ENCODE measurements at regions not wholly inside any gene's neighbourhood (a gene's known extent, or its start where the extent isn't known, plus 50 kb on each side); places are given as distances from the start of the nearest gene placed in this dataset.

DNA sequence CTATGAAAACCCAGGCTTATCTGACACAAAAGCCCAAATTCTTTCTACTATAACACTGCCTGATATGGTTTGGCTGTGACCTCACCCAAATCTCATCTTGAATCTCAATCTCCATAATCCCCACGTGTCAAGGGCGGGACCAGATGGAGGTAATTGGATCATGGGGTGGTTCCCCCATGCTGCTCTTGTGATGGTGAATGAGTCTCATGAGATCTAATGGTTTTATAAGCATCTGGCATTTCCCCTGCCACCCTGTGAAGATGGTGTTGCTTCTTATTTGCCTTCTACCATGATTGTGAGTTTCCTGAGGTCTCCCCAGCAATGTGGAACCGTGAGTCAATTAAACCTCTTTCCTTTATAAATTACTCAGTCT, 123.3 kb upstream of the USP24 start:
- no peak overlapping the region for H3K4me3 Mint-ChIP-seq
- peaks cover 6% of the 10 kb centered on the region for H3K27me3 Mint-ChIP-seq
- H3K4me1 Mint-ChIP-seq: peaks cover 3% of the 10 kb centered on the region
- peaks cover 1% of the 10 kb centered on the region for H3K36me3 Mint-ChIP-seq (ENCODE audit: low read depth)
- ChIA-PET POLR2A (no interaction called here), CTCF (interaction anchor here (1.1 to 1.4 kb wide), 4 partner anchors 12 to 195 kb away, joined by 3 to 5 read pairs (median 4); no protein-coding TSS in a partner anchor)
- no peak overlapping the region for H3K27ac Mint-ChIP-seq
- H3K9me3 Mint-ChIP-seq: peaks cover 4% of the 10 kb centered on the region
- DNase-seq: no peak

- H3K36me3 Mint-ChIP-seq (ENCODE audit: low read depth): peaks cover 1% of the 10 kb centered on the region
- H3K27ac Mint-ChIP-seq: peak overlapping the region; percentile 27
- POLR2A ChIA-PET: no interaction called here
- peak; percentile 29 for DNase-seq
- peaks cover 5% of the 10 kb centered on the region for H3K4me1 Mint-ChIP-seq
- peaks cover 6% of the 10 kb centered on the region for H3K27me3 Mint-ChIP-seq
- CTCF ChIA-PET: interaction anchor here (1.0 to 1.4 kb wide), 5 partner anchors 11 to 194 kb away, joined by 3 to 5 read pairs (median 3); no protein-coding TSS in a partner anchor
- peaks cover 4% of the 10 kb centered on the region for H3K9me3 Mint-ChIP-seq
- H3K4me3 Mint-ChIP-seq: no peak overlapping the region
These were observed 122.8 kb upstream of the USP24 start for GRCh38 chr1:55337801-55338447.

DNA sequence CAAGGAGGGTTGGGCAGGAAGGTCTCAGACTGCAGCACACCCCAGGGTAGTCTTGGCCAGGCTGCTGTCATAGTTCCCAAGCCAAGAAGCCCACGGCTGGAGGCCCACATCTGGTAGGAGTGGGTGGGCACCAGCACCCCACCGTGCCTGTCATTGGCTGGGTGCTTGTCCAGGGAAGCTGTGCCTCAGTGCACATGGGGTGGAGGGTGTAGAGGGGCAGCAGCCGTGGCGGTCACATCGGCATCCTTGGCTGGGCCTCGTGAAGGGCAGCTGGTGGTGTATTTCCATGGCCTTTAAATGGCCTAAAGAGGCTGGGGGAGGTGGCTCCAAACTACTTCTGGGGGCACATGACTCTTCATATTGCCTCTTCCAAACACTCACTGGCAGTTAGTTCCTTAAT, 119.6 kb upstream of the USP24 start:
- H3K27me3 Mint-ChIP-seq: peaks cover under 1% of the 10 kb centered on the region
- POLR2A ChIA-PET: no interaction called here
- H3K4me1 Mint-ChIP-seq: peaks cover 5% of the 10 kb centered on the region
- CTCF ChIA-PET: interaction anchor here (1.1 kb wide), 1 partner anchor 47 kb away, joined by 3 read pairs; no protein-coding TSS in a partner anchor
- H3K4me3 Mint-ChIP-seq: no peak overlapping the region
- H3K9me3 Mint-ChIP-seq: no peaks in the 10 kb centered on the region
- no peak for DNase-seq
- no peak overlapping the region for H3K27ac Mint-ChIP-seq
- H3K36me3 Mint-ChIP-seq (ENCODE audit: low read depth): no peaks in the 10 kb centered on the region

DNA sequence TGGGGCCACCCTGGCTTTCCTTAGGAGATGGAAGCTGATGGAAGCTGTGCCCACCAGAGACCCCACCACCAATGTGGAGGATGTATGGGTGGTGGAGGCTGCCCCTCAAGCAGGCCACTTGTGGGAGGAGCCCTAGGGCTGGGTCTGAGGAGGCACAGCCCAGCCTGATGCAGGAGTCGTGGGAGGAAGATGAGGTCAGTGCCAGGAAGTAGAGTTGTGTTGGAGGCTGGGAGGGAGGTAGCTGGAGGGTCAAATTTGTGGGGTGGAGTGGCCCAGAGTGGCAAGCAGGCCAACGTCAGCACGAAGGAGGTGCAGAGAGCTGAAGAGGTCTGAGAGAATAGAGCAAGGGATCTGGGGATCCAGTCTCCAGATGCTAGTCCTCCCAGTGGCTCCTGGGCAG, 119.0 kb upstream of the USP24 start:
- CTCF ChIA-PET: interaction anchor here (1.1 kb wide), 1 partner anchor 46 kb away, joined by 3 read pairs; no protein-coding TSS in a partner anchor

DNA sequence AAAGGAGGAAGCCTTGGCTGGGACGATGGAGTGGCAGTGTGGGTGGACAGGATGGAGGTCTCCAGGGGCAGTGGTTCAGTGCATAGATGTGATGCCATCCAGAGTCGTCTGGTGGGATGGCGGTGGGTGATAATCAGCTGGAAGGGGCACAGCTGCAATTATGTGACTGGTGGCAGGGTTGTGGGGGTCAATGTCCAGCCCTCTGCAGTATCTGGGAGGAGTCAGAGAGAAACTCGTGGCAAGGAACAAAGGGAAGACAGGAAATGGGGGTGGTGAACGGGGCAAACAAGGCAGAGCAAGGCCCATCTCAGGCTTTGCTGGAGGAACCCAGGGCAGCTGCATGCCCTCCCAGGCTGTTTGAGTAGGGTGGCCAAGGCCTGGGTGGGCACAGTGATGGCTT, 118.3 kb upstream of the USP24 start:
- Mint-ChIP-seq H3K4me3 (no peak overlapping the region), H3K27ac (no peak overlapping the region), H3K4me1 (peaks cover 5% of the 10 kb centered on the region), H3K9me3 (no peaks in the 10 kb centered on the region), H3K36me3 (ENCODE audit: low read depth) (no peaks in the 10 kb centered on the region), H3K27me3 (no peaks in the 10 kb centered on the region)
- DNase-seq: no peak
- POLR2A ChIA-PET: no interaction called here
- CTCF ChIA-PET: no interaction called here

More for the DNA sequence above, 119.0 kb upstream of the USP24 start:
- H3K27ac Mint-ChIP-seq: no peak overlapping the region
- POLR2A ChIA-PET: no interaction called here
- H3K9me3 Mint-ChIP-seq: no peaks in the 10 kb centered on the region
- H3K4me3 Mint-ChIP-seq: no peak overlapping the region
- no peaks in the 10 kb centered on the region for H3K36me3 Mint-ChIP-seq (ENCODE audit: low read depth)
- DNase-seq: no peak
- H3K27me3 Mint-ChIP-seq: no peaks in the 10 kb centered on the region
- H3K4me1 Mint-ChIP-seq: peaks cover 5% of the 10 kb centered on the region

GRCh38 chr1:55331351-55331750, 116.2 kb upstream of the USP24 start:
- Mint-ChIP-seq H3K27me3 (peaks cover 2% of the 10 kb centered on the region), H3K4me3 (no peak overlapping the region), H3K27ac (no peak overlapping the region), H3K4me1 (peaks cover 5% of the 10 kb centered on the region), H3K36me3 (ENCODE audit: low read depth) (no peaks in the 10 kb centered on the region), H3K9me3 (no peaks in the 10 kb centered on the region)
- ChIA-PET CTCF (interaction anchor here (0.6 kb wide), 1 partner anchor 26 kb away, joined by 3 read pairs; no protein-coding TSS in a partner anchor), POLR2A (no interaction called here)
- DNase-seq: no peak

GRCh38 chr1:55329808-55330432, 114.8 kb upstream of the USP24 start:
- Mint-ChIP-seq H3K27ac (no peak overlapping the region), H3K27me3 (peaks cover 3% of the 10 kb centered on the region), H3K36me3 (ENCODE audit: low read depth) (no peaks in the 10 kb centered on the region), H3K9me3 (no peaks in the 10 kb centered on the region), H3K4me3 (no peak overlapping the region), H3K4me1 (peaks cover 5% of the 10 kb centered on the region)
- POLR2A ChIA-PET: no interaction called here
- CTCF ChIA-PET: no interaction called here
- DNase-seq: no peak

DNA sequence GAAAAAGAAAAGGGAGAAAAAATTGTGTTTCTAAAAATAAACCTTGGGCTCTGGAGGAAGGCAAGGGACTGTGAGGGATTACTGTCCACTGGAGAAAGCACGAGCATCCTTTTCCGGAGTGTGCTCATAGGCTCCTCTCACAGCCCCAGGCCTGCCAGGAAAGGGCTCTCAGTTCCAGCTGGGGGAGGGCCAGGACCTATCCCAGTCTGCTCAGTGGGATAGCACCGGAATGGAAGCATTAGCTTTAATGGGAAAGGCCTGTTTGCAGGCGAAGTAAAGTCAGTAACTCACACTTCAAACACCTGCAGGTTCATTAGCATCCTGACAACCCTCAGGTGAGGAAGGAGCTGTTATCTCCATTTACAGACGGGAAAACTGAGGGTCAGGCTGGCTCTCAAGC, 113.9 kb upstream of the USP24 start:
- Mint-ChIP-seq H3K9me3 (no peaks in the 10 kb centered on the region), H3K27me3 (peaks cover 3% of the 10 kb centered on the region), H3K27ac (no peak overlapping the region), H3K4me3 (no peak overlapping the region), H3K4me1 (peaks cover 3% of the 10 kb centered on the region), H3K36me3 (ENCODE audit: low read depth) (no peaks in the 10 kb centered on the region)
- ChIA-PET CTCF (no interaction called here), POLR2A (no interaction called here)
- no peak for DNase-seq

- Mint-ChIP-seq H3K27ac (no peak overlapping the region), H3K4me3 (no peak overlapping the region), H3K36me3 (ENCODE audit: low read depth) (no peaks in the 10 kb centered on the region), H3K4me1 (no peaks in the 10 kb centered on the region), H3K9me3 (no peaks in the 10 kb centered on the region), H3K27me3 (peaks cover 3% of the 10 kb centered on the region)
- ChIA-PET POLR2A (no interaction called here), CTCF (interaction anchor here (0.7 to 1.8 kb wide), 4 partner anchors 11 to 490 kb away, joined by 3 to 5 read pairs (median 3); no protein-coding TSS in a partner anchor)
- no peak for DNase-seq
These were observed 111.5 kb upstream of the USP24 start for GRCh38 chr1:55326496-55327243.

DNA sequence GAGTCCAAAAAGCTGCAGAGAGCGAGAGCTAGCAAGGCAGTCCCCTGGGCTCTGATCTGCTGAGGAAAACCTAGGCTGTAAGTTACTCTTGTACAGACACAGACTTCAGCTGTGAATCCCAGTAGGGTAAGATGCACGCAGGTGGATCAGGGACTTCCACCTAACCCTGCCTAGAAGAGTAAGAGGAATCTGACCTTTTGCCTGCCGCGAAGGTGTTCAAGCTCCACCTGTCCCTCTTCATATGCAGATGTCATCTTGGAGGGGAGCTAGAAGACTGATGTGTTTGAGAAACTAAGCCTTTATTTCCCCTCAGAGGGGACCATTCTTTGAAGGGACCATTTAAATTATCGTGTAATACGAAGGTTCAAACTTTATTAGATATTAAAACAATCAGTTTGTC, 108.6 kb upstream of the USP24 start:
- DNase-seq: no peak
- ChIA-PET CTCF (no interaction called here), POLR2A (no interaction called here)
- H3K27me3 Mint-ChIP-seq: peaks cover 3% of the 10 kb centered on the region
- H3K9me3 Mint-ChIP-seq: no peaks in the 10 kb centered on the region
- H3K4me1 Mint-ChIP-seq: no peaks in the 10 kb centered on the region
- no peak overlapping the region for H3K27ac Mint-ChIP-seq
- H3K4me3 Mint-ChIP-seq: no peak overlapping the region
- H3K36me3 Mint-ChIP-seq (ENCODE audit: low read depth): no peaks in the 10 kb centered on the region

DNA sequence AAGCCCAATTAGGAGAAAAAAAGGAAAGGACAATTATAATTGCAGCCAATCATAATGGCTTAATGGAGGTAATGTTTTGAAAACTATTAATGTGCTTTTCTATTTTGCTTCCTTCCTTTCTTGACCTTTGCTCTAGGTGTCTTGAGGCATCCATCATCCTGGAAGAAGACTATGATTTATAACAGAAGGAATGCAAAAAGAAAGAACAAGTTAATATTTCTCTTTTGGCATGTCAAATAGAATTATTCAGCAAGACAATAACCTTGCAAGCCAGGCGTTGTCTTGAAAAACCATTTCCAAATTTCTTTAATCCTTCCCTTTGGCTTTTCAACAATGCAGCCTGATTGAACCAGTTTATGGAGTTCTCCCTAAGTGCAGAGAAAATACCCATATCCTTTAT, 107.7 kb upstream of the USP24 start:
- Mint-ChIP-seq H3K4me3 (no peak overlapping the region), H3K4me1 (no peaks in the 10 kb centered on the region), H3K27me3 (peaks cover 3% of the 10 kb centered on the region), H3K36me3 (ENCODE audit: low read depth) (no peaks in the 10 kb centered on the region), H3K27ac (no peak overlapping the region), H3K9me3 (no peaks in the 10 kb centered on the region)
- POLR2A ChIA-PET: no interaction called here
- CTCF ChIA-PET: no interaction called here
- DNase-seq: no peak

DNA sequence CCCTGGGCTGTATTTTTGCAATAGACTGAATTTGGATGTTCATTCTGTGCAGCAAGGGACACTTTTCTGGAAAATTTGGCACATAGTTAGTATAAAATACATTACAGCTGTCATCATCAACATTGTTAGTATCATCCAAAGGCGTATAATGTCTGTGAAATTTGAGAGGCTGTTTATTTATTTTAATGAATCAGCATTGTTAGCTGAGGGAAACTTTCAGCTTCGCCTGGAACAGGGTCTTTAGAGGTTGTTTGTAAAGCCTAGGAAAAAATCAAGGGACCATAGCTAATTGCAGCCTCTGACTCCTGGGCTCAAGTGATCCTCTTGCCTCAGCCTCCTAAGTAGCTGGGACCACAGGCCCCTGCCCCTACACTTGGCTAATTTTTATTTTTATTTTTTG, 106.8 kb upstream of the USP24 start:
- Mint-ChIP-seq H3K9me3 (no peaks in the 10 kb centered on the region), H3K27ac (no peak overlapping the region), H3K4me1 (peaks cover 2% of the 10 kb centered on the region), H3K4me3 (no peak overlapping the region), H3K27me3 (peaks cover 4% of the 10 kb centered on the region), H3K36me3 (ENCODE audit: low read depth) (no peaks in the 10 kb centered on the region)
- CTCF ChIA-PET: no interaction called here
- POLR2A ChIA-PET: no interaction called here
- DNase-seq: no peak

GRCh38 chr1:55320891-55321290, 105.7 kb upstream of the USP24 start:
- H3K27ac Mint-ChIP-seq: no peak overlapping the region
- no peaks in the 10 kb centered on the region for H3K9me3 Mint-ChIP-seq
- ChIA-PET POLR2A (no interaction called here), CTCF (no interaction called here)
- no peak for DNase-seq
- peaks cover 5% of the 10 kb centered on the region for H3K4me1 Mint-ChIP-seq
- peaks cover 2% of the 10 kb centered on the region for H3K27me3 Mint-ChIP-seq
- H3K4me3 Mint-ChIP-seq: no peak overlapping the region
- no peaks in the 10 kb centered on the region for H3K36me3 Mint-ChIP-seq (ENCODE audit: low read depth)

Data from activated CD4-positive, alpha-beta T cell treated with anti-CD3 and anti-CD28 coated beads, Interleukin-2, amount 10 ng/mL, durations not matched to agents 7 days and 5 days (primary cell).